Fibroblast of the aortic adventitia (primary cell): ENCODE measurements at regions not wholly inside any gene's neighbourhood (a gene's known extent, or its start where the extent isn't known, plus 50 kb on each side); places are given as distances from the start of the nearest gene placed in this dataset.
A peak's percentile ranks its signal among the peaks of the same experiment; 100 is the strongest.
"Not testable (repeated sequence)": the region's sequence is repeated elsewhere in the genome, so short reads cannot be mapped to it uniquely, and the experiment has no call there.

Experiments used
- DNase-seq: peaks from one replicate; pipeline ENCODE4 v3.0.0-alpha.2; 2010; ENCODE audit warnings: low read depth
- H3K4me3 ChIP-seq: 2 replicates; pipeline ENCODE4 v1.5.1; 2011; ENCODE audit warnings: low read depth, mild to moderate bottlenecking, control low read depth, low read length, moderate library complexity
- TF ChIP-seq, protein P1 (sequence below): IDR thresholded peaks from 2 replicates; pipeline ENCODE4 v1.5.1; 2011; ENCODE audit warnings: mild to moderate bottlenecking, low read length, control low read depth, inconsistent platforms; ENCODE audit not compliant: insufficient read depth

DNA sequence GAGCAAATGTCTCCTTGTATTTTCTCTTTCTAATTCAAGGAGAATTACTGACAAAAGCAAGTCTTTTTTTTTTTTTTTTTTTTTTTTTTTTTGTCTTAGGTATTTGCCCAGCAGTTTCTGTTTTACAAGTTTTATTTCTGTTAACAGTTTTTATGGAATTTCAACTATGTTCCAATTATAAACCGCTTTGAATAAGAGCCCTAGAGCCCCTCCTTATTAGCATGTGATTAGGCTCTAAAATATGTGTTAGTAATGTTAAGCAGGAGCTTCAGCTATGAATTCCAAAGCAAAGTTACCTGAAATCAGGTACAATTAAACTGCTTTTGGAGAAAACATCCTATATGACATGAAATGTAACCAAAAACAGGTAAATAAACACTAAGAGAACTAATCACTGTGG is 997.0 kb upstream of the POT1 start:
- no peak overlapping the region for H3K4me3 ChIP-seq
- DNase-seq: no peak
- TF ChIP-seq, protein P1, sequence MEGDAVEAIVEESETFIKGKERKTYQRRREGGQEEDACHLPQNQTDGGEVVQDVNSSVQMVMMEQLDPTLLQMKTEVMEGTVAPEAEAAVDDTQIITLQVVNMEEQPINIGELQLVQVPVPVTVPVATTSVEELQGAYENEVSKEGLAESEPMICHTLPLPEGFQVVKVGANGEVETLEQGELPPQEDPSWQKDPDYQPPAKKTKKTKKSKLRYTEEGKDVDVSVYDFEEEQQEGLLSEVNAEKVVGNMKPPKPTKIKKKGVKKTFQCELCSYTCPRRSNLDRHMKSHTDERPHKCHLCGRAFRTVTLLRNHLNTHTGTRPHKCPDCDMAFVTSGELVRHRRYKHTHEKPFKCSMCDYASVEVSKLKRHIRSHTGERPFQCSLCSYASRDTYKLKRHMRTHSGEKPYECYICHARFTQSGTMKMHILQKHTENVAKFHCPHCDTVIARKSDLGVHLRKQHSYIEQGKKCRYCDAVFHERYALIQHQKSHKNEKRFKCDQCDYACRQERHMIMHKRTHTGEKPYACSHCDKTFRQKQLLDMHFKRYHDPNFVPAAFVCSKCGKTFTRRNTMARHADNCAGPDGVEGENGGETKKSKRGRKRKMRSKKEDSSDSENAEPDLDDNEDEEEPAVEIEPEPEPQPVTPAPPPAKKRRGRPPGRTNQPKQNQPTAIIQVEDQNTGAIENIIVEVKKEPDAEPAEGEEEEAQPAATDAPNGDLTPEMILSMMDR: no peak

- TF ChIP-seq, protein P1: no peak
- no peak overlapping the region for H3K4me3 ChIP-seq
- DNase-seq: no peak
Measured at GRCh38 chr7:125924037-125924436, 994.4 kb upstream of the POT1 start.

GRCh38 chr7:125915381-125915948 is 985.8 kb upstream of the POT1 start:
- DNase-seq, H3K4me3 ChIP-seq: not testable (repeated sequence)

- TF ChIP-seq, protein P1: no peak
- DNase-seq: no peak
Measured at GRCh38 chr7:125908711-125909110, 979.1 kb upstream of the POT1 start.

DNA sequence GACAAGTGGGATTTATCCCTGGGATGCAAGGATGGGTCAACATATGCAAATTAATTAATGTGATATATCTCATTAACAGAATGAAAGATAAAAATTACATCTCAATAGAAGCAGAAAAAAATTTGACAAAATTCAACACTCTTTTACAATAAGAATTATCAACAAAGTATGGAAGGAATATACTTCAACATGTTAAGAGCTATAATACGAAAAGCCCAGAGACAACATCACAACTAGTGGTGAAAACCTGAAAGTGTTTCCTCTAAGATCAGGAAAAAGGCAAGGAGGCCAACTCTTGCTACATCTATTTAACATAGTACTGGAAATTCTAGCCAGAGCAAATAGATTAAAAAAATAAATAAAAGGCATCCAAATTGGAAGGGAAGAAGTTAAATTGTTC is 970.0 kb upstream of the POT1 start:
- TF ChIP-seq, protein P1: no peak
- no peak for DNase-seq
- H3K4me3 ChIP-seq: no peak overlapping the region

More at GRCh38 chr7:125908711-125909110, 979.1 kb upstream of the POT1 start:
- H3K4me3 ChIP-seq: no peak overlapping the region

- no peak for DNase-seq
- TF ChIP-seq, protein P1: no peak
- H3K4me3 ChIP-seq: no peak overlapping the region
Measured at GRCh38 chr7:125892434-125892833, 962.8 kb upstream of the POT1 start.

- TF ChIP-seq, protein P1: no peak
- DNase-seq: peak; percentile 85
- H3K4me3 ChIP-seq: no peak overlapping the region
Measured at GRCh38 chr7:125878988-125879387, 949.4 kb upstream of the POT1 start.
